Astrocyte (in vitro differentiated cells and primary cell): ENCODE measurements at regions not wholly inside any gene's neighbourhood (a gene's known extent, or its start where the extent isn't known, plus 50 kb on each side); places are given as distances from the start of the nearest gene placed in this dataset.
A peak's percentile ranks its signal among the peaks of the same experiment; 100 is the strongest.

Source experiments
- DNase-seq: peaks from one replicate; pipeline ENCODE4 v3.0.0-alpha.2; 2010; ENCODE audit warnings: low read depth
- FAIRE-seq: peaks from 2 replicates; lab custom pipeline; 2011; peaks lifted over from hg19 to GRCh38; lab: Jason Lieb, UNC
- H2AFZ ChIP-seq: 2 replicates; pipeline ENCODE4 v1.6.0; 2012; ENCODE audit warnings: low read depth, low read length, inconsistent platforms
- H3K27ac ChIP-seq: 2 replicates; pipeline ENCODE4 v1.5.1; 2011; ENCODE audit warnings: low read depth, low read length, inconsistent platforms
- H3K27me3 ChIP-seq: 2 replicates; pipeline ENCODE4 v1.6.0; 2011; ENCODE audit warnings: low read length, inconsistent platforms; ENCODE audit not compliant: insufficient read depth
- H3K36me3 ChIP-seq: 2 replicates; pipeline ENCODE4 v1.5.1; 2011; ENCODE audit warnings: low read length, inconsistent platforms; ENCODE audit not compliant: insufficient read depth
- H3K4me1 ChIP-seq: 2 replicates; pipeline ENCODE4 v1.5.1; 2011; ENCODE audit warnings: low read length, inconsistent platforms; ENCODE audit not compliant: insufficient read depth
- H3K4me2 ChIP-seq: 2 replicates; pipeline ENCODE4 v1.6.0; 2012; ENCODE audit warnings: low read length, inconsistent platforms
- H3K4me3 ChIP-seq: 2 replicates; pipeline ENCODE4 v1.5.1; 2011; ENCODE audit warnings: low read depth, mild to moderate bottlenecking, low read length, inconsistent platforms; ENCODE audit not compliant: insufficient read depth
- H3K79me2 ChIP-seq: 2 replicates; pipeline ENCODE4 v1.6.0; 2012; ENCODE audit warnings: mild to moderate bottlenecking, low read length, inconsistent platforms; ENCODE audit not compliant: insufficient read depth
- H3K9ac ChIP-seq: 2 replicates; pipeline ENCODE4 v1.6.0; 2012; ENCODE audit warnings: mild to moderate bottlenecking, low read length, inconsistent platforms
- H3K9me3 ChIP-seq: 2 replicates; pipeline ENCODE4 v1.5.1; 2012; ENCODE audit warnings: low read depth, mild to moderate bottlenecking, low read length, inconsistent platforms; ENCODE audit not compliant: insufficient read depth
- H4K20me1 ChIP-seq: 2 replicates; pipeline ENCODE4 v1.6.0; 2012; ENCODE audit warnings: low read length, inconsistent platforms; ENCODE audit not compliant: insufficient read depth
- H3K27ac Mint-ChIP-seq: one replicate; pipeline ENCODE4 v1.8.0; 2021; ENCODE audit warnings: mild to moderate bottlenecking, mixed read lengths; ENCODE audit not compliant: unreplicated experiment
- H3K27me3 Mint-ChIP-seq: one replicate; pipeline ENCODE4 v1.8.0; 2021; ENCODE audit warnings: low read depth, mixed read lengths; ENCODE audit not compliant: unreplicated experiment
- H3K36me3 Mint-ChIP-seq: one replicate; pipeline ENCODE4 v1.8.0; 2021; ENCODE audit warnings: low read depth, mixed read lengths; ENCODE audit not compliant: unreplicated experiment
- H3K4me1 Mint-ChIP-seq: one replicate; pipeline ENCODE4 v1.8.0; 2021; ENCODE audit warnings: low read depth, mixed read lengths; ENCODE audit not compliant: unreplicated experiment
- H3K4me3 Mint-ChIP-seq: one replicate; pipeline ENCODE4 v1.8.0; 2021; ENCODE audit warnings: mild to moderate bottlenecking, moderate library complexity, mixed read lengths; ENCODE audit not compliant: unreplicated experiment
- H3K9me3 Mint-ChIP-seq: one replicate; pipeline ENCODE4 v1.8.0; 2021; ENCODE audit warnings: mild to moderate bottlenecking, mixed read lengths; ENCODE audit not compliant: unreplicated experiment
- EZH2 ChIP-seq: IDR thresholded peaks from 2 replicates; pipeline ENCODE4 v1.6.1; 2012; ENCODE audit warnings: mild to moderate bottlenecking, low read length, inconsistent platforms; ENCODE audit not compliant: insufficient read depth
- TF ChIP-seq, protein P1 (sequence below): IDR thresholded peaks from 2 replicates; pipeline ENCODE4 v1.5.1; 2011; ENCODE audit warnings: low read depth, mild to moderate bottlenecking, inconsistent platforms, low read length, moderate library complexity; ENCODE audit not compliant: insufficient read depth

DNA sequence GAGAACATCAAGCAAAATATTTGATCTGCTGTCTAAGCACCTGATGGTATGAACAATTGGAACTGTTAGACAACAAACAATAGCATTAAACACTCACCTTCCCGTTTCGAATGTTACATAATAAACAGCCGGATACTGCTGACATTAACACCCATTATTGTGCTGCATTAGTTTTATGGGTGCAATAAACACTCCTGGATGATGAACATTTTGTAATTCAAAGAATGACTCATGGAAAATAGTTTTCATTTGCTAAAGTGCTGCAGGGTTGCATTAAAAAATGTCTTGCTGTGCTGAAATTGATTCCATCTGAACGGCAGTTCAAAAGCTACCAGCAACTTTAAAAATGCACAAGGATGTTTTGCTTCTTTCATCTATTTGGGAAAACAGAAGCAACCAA is 100.8 kb upstream of the SORBS2 start:
- Histone ChIP-seq H3K4me1 (peaks cover 19% of the 10 kb centered on the region), H3K9me3 (no peaks in the 10 kb centered on the region), H4K20me1 (no peaks in the 10 kb centered on the region), H3K9ac (no peak overlapping the region), H2AFZ (no peak overlapping the region), H3K27me3 (peaks cover 8% of the 10 kb centered on the region), H3K36me3 (no peaks in the 10 kb centered on the region), H3K27ac (no peak overlapping the region), H3K4me3 (no peak overlapping the region), H3K79me2 (no peaks in the 10 kb centered on the region), H3K4me2 (no peak overlapping the region)
- DNase-seq (no peak), FAIRE-seq (peak; percentile 89)
- Mint-ChIP-seq H3K4me3 (no peak overlapping the region), H3K4me1 (peaks cover 13% of the 10 kb centered on the region), H3K27me3 (no peaks in the 10 kb centered on the region), H3K9me3 (peaks cover 3% of the 10 kb centered on the region), H3K36me3 (no peaks in the 10 kb centered on the region), H3K27ac (no peak overlapping the region)
- TF ChIP-seq, protein P1, sequence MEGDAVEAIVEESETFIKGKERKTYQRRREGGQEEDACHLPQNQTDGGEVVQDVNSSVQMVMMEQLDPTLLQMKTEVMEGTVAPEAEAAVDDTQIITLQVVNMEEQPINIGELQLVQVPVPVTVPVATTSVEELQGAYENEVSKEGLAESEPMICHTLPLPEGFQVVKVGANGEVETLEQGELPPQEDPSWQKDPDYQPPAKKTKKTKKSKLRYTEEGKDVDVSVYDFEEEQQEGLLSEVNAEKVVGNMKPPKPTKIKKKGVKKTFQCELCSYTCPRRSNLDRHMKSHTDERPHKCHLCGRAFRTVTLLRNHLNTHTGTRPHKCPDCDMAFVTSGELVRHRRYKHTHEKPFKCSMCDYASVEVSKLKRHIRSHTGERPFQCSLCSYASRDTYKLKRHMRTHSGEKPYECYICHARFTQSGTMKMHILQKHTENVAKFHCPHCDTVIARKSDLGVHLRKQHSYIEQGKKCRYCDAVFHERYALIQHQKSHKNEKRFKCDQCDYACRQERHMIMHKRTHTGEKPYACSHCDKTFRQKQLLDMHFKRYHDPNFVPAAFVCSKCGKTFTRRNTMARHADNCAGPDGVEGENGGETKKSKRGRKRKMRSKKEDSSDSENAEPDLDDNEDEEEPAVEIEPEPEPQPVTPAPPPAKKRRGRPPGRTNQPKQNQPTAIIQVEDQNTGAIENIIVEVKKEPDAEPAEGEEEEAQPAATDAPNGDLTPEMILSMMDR = no peak
- TF ChIP-seq EZH2 = no peak

DNA sequence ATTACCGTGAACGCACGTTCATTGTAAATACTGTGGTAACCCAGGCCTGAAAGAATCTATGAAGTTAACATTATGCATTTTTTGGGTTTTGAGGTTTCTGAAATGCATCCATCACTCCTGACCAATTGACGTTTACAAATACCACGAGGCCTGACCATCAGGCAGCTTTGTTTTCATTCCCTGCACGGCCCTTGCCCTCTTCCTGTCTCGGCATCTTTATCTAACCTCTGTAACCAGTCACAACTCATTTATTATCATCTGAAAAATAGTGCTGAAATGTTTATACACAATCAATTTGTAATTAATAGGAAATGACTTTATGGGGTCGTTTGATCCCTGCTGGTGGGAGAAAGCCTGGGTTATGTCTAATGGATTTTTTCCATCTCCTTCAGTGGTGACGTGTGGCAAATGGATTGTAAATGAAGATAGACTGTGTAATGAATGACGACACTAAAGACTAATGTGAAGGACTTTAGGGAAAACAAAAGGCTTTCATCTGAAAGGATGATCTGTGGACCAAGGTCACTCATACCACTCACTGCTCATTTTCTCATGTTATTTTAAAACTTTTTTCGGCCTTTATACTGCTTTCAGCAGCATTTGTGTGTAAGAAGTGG is 102.7 kb upstream of the SORBS2 start:
- Histone ChIP-seq H3K27ac (peak overlapping the region; percentile 88), H3K4me2 (peak overlapping the region; percentile 69), H3K27me3 (peaks cover 10% of the 10 kb centered on the region), H4K20me1 (no peaks in the 10 kb centered on the region), H3K79me2 (no peaks in the 10 kb centered on the region), H3K9me3 (no peaks in the 10 kb centered on the region), H3K4me1 (peaks cover 19% of the 10 kb centered on the region), H3K4me3 (no peak overlapping the region), H3K9ac (peak overlapping the region; percentile 79), H2AFZ (no peak overlapping the region), H3K36me3 (no peaks in the 10 kb centered on the region)
- H3K36me3 Mint-ChIP-seq = no peaks in the 10 kb centered on the region
- H3K27ac Mint-ChIP-seq = peak overlapping the region; percentile 73
- H3K9me3 Mint-ChIP-seq = peaks cover 3% of the 10 kb centered on the region
- FAIRE-seq (peak; percentile 85), DNase-seq (peak; percentile 96)
- H3K4me3 Mint-ChIP-seq = no peak overlapping the region
- H3K4me1 Mint-ChIP-seq = peaks cover 13% of the 10 kb centered on the region
- H3K27me3 Mint-ChIP-seq = no peaks in the 10 kb centered on the region
- TF ChIP-seq EZH2 = no peak
- TF ChIP-seq, protein P1 = no peak

DNA sequence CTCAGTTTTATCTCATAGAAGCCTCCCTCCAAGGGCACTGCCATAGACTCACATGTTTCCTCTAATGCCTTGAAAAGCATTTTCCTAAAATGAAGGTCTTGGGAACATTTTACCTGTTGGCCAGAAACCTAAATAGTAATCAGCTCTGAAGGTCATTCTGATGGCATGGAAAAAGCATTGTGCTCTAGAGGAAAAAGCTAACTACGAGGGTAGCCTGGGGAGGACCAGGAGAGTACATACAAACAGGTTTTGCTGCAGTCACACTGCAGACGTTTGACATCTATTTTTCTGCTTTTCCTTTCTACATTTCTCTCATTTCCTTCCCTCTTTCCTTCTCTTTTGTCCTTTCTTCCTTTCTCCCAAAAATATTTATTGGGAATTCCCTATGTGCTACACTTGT is 103.3 kb upstream of the SORBS2 start:
- no peak for FAIRE-seq
- peaks cover 12% of the 10 kb centered on the region for H3K27me3 ChIP-seq
- Mint-ChIP-seq H3K36me3 (no peaks in the 10 kb centered on the region), H3K4me1 (peaks cover 17% of the 10 kb centered on the region), H3K9me3 (peaks cover 3% of the 10 kb centered on the region), H3K27me3 (no peaks in the 10 kb centered on the region), H3K4me3 (no peak overlapping the region), H3K27ac (peak overlapping the region; percentile 73)
- H4K20me1 ChIP-seq = no peaks in the 10 kb centered on the region
- H3K79me2 ChIP-seq = no peaks in the 10 kb centered on the region
- peak overlapping the region; percentile 79 for H3K9ac ChIP-seq
- peak overlapping the region; percentile 88 for H3K27ac ChIP-seq
- H3K9me3 ChIP-seq = no peaks in the 10 kb centered on the region
- H3K36me3 ChIP-seq = no peaks in the 10 kb centered on the region
- no peak overlapping the region for H3K4me3 ChIP-seq
- peak overlapping the region; percentile 69 for H3K4me2 ChIP-seq
- H3K4me1 ChIP-seq = peaks cover 19% of the 10 kb centered on the region
- no peak for DNase-seq
- TF ChIP-seq, protein P1 = no peak
- no peak for TF ChIP-seq EZH2
- no peak overlapping the region for H2AFZ ChIP-seq
